DOHH2 (cell line): ENCODE measurements at regions not wholly inside any gene's neighbourhood (a gene's known extent, or its start where the extent isn't known, plus 50 kb on each side); places are given as distances from the start of the nearest gene placed in this dataset.

ENCODE experiments used
- H3F3A ChIP-seq: fragments of 200-600 bp; sonication (generic), shearing (Covaris generic); 2 replicates; pipeline ENCODE4 v1.6.0; 2016; ENCODE audit warnings: antibody characterized with exemption, mild to moderate bottlenecking; ENCODE audit not compliant: control insufficient read depth, insufficient read depth
- H3K27ac ChIP-seq: fragments of 200-600 bp; sonication (generic); 2 replicates; pipeline ENCODE4 v1.5.1; 2014; ENCODE audit warnings: low read depth, mild to moderate bottlenecking, low read length, moderate library complexity
- H3K27me3 ChIP-seq: fragments of 200-600 bp; sonication (generic); 2 replicates; pipeline ENCODE4 v1.6.1; 2014; ENCODE audit warnings: mild to moderate bottlenecking, low read length, mixed read lengths; ENCODE audit not compliant: control insufficient read depth
- H3K36me3 ChIP-seq: fragments of 200-600 bp; sonication (generic); 2 replicates; pipeline ENCODE4 v1.6.1; 2014; ENCODE audit warnings: mild to moderate bottlenecking, low read length, moderate library complexity, mixed read lengths; ENCODE audit not compliant: control insufficient read depth
- H3K4me1 ChIP-seq: fragments of 200-600 bp; sonication (generic); 2 replicates; pipeline ENCODE4 v1.6.1; 2014; ENCODE audit warnings: mild to moderate bottlenecking, low read length, mixed read lengths; ENCODE audit not compliant: control insufficient read depth
- H3K4me2 ChIP-seq: fragments of 200-600 bp; sonication (generic); 2 replicates; pipeline ENCODE4 v1.6.0; 2014; ENCODE audit warnings: mild to moderate bottlenecking, low read length, moderate library complexity
- H3K4me3 ChIP-seq: fragments of 200-600 bp; sonication (generic); 2 replicates; pipeline ENCODE4 v1.5.1; 2014; ENCODE audit warnings: mild to moderate bottlenecking, low read length, mixed read lengths
- H3K79me2 ChIP-seq: fragments of 200-600 bp; sonication (generic); 2 replicates; pipeline ENCODE4 v1.6.1; 2014; ENCODE audit warnings: mild to moderate bottlenecking, low read length, mixed read lengths; ENCODE audit not compliant: control insufficient read depth
- H3K9me2 ChIP-seq: fragments of 200-600 bp; sonication (generic); replicated peaks from 2 replicates; pipeline ENCODE4 v1.6.1; 2014; ENCODE audit warnings: mild to moderate bottlenecking, low read length, mixed read lengths; ENCODE audit not compliant: control insufficient read depth
- H3K9me3 ChIP-seq: fragments of 200-600 bp; sonication (generic); 2 replicates; pipeline ENCODE4 v1.6.1; 2014; ENCODE audit warnings: antibody characterized with exemption, low read length, mixed read lengths; ENCODE audit not compliant: control insufficient read depth, insufficient read depth
- H4K20me1 ChIP-seq: fragments of 200-600 bp; sonication (generic); 2 replicates; pipeline ENCODE4 v1.6.0; 2014; ENCODE audit warnings: low read depth, mild to moderate bottlenecking, antibody characterized with exemption, low read length, moderate library complexity; ENCODE audit not compliant: control insufficient read depth, insufficient read depth
- CTCF ChIP-seq: fragments of 200-600 bp; sonication (generic); IDR thresholded peaks from one replicate; pipeline ENCODE4 v1.5.1; 2014; ENCODE audit warnings: antibody characterized with exemption, mild to moderate bottlenecking, low read depth, low read length; ENCODE audit not compliant: poor library complexity, severe bottlenecking
- EZH2phosphoT487 ChIP-seq: fragments of 200-600 bp; sonication (generic); IDR thresholded peaks from 2 replicates; pipeline ENCODE4 v1.6.1; 2017; ENCODE audit warnings: borderline replicate concordance, mild to moderate bottlenecking, antibody characterized with exemption, low read length, moderate library complexity, mixed read lengths

GRCh38 chr2:184032983-184033382 is 565.3 kb upstream of the ZNF804A start:
- no peaks in the 10 kb centered on the region for H3K79me2 ChIP-seq
- no peaks in the 10 kb centered on the region for H3K9me2 ChIP-seq
- TF ChIP-seq EZH2phosphoT487 (no peak), CTCF (no peak)
- H3K36me3 ChIP-seq: no peaks in the 10 kb centered on the region
- H3K4me1 ChIP-seq: no peaks in the 10 kb centered on the region
- no peak overlapping the region for H3K4me3 ChIP-seq
- no peaks in the 10 kb centered on the region for H4K20me1 ChIP-seq
- no peak overlapping the region for H3K27ac ChIP-seq
- H3K4me2 ChIP-seq: no peak overlapping the region
- H3F3A ChIP-seq: no peaks in the 10 kb centered on the region
- H3K27me3 ChIP-seq: no peaks in the 10 kb centered on the region
- H3K9me3 ChIP-seq: no peaks in the 10 kb centered on the region

- Histone ChIP-seq H3F3A (no peaks in the 10 kb centered on the region), H4K20me1 (no peaks in the 10 kb centered on the region), H3K4me3 (no peak overlapping the region), H3K36me3 (no peaks in the 10 kb centered on the region), H3K4me2 (no peak overlapping the region), H3K9me3 (no peaks in the 10 kb centered on the region), H3K27me3 (no peaks in the 10 kb centered on the region), H3K27ac (no peak overlapping the region), H3K79me2 (no peaks in the 10 kb centered on the region), H3K9me2 (no peaks in the 10 kb centered on the region), H3K4me1 (no peaks in the 10 kb centered on the region)
- TF ChIP-seq CTCF (no peak), EZH2phosphoT487 (no peak)
Observed at GRCh38 chr2:184037273-184037672, 561.1 kb upstream of the ZNF804A start.

- H3K79me2 ChIP-seq: no peaks in the 10 kb centered on the region
- H3K4me3 ChIP-seq: no peak overlapping the region
- no peaks in the 10 kb centered on the region for H4K20me1 ChIP-seq
- H3K27me3 ChIP-seq: no peaks in the 10 kb centered on the region
- H3K27ac ChIP-seq: no peak overlapping the region
- H3K36me3 ChIP-seq: no peaks in the 10 kb centered on the region
- no peak for TF ChIP-seq CTCF
- TF ChIP-seq EZH2phosphoT487: no peak
- no peaks in the 10 kb centered on the region for H3K9me2 ChIP-seq
- no peaks in the 10 kb centered on the region for H3F3A ChIP-seq
- H3K4me2 ChIP-seq: no peak overlapping the region
- H3K9me3 ChIP-seq: no peaks in the 10 kb centered on the region
- H3K4me1 ChIP-seq: no peaks in the 10 kb centered on the region
Observed at GRCh38 chr2:184039493-184039892, 558.8 kb upstream of the ZNF804A start.

GRCh38 chr2:184040230-184040629 is 558.1 kb upstream of the ZNF804A start:
- Histone ChIP-seq H3K36me3 (no peaks in the 10 kb centered on the region), H3F3A (no peaks in the 10 kb centered on the region), H3K4me2 (no peak overlapping the region), H3K4me1 (no peaks in the 10 kb centered on the region), H3K27me3 (no peaks in the 10 kb centered on the region), H3K27ac (no peak overlapping the region), H3K79me2 (no peaks in the 10 kb centered on the region), H4K20me1 (no peaks in the 10 kb centered on the region), H3K9me3 (no peaks in the 10 kb centered on the region), H3K9me2 (no peaks in the 10 kb centered on the region), H3K4me3 (no peak overlapping the region)
- no peak for TF ChIP-seq CTCF
